ENCODE measurements at regions not wholly inside any gene's neighbourhood (a gene's known extent, or its start where the extent isn't known, plus 50 kb on each side); places are given as distances from the start of the nearest gene placed in this dataset.

DNA sequence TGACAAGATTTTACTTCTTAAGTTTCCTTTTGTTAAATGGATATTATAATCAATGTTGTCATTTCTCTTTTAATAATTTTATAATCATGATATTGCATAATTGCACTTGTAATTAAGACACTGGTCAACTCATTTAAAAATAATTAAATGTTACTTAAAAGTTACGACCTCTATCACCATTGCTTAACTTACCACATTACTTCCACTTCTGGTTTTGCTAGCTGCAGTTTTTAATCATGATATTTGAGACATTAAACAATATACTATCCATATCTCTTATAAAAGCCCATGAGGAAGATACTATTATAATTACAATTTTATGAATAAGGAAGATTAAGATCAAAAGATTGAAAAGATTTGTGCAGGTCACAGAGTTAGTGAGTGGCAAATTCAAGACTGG lies 502.0 kb downstream of the RNF144A start:
- no peak for TF ChIP-seq CTCF (IDR thresholded peaks at IDR 0.05)
- Histone ChIP-seq H3K4me1 (ENCODE audit: control insufficient read depth in 1 of 2, insufficient read depth in 1 of 2, low read depth in 1 of 2, low read length in 1 of 2) (peaks cover 12 to 20% of the 10 kb centered on the region in 2 experiments), H3K4me3 (ENCODE audit: low read depth in 1 of 2, low read length in 1 of 2) (no peak overlapping the region), H3K9me3 (no peaks in the 10 kb centered on the region), H3K27ac (no peak overlapping the region), H3K36me3 (no peaks in the 10 kb centered on the region), H3K27me3 (peaks cover 20% of the 10 kb centered on the region)

GRCh38 chr2:7419814-7420311 lies 502.7 kb downstream of the RNF144A start:
- H3K27me3 ChIP-seq = peaks cover 26% of the 10 kb centered on the region
- H3K36me3 ChIP-seq = no peaks in the 10 kb centered on the region
- no peaks in the 10 kb centered on the region for H3K9me3 ChIP-seq
- no peak overlapping the region for H3K4me3 ChIP-seq (ENCODE audit: low read depth in 1 of 2, low read length in 1 of 2)
- no peak overlapping the region for H3K27ac ChIP-seq
- TF ChIP-seq CTCF (IDR thresholded peaks at IDR 0.05) = no peak
- H3K4me1 ChIP-seq (ENCODE audit: control insufficient read depth in 1 of 2, insufficient read depth in 1 of 2, low read depth in 1 of 2, low read length in 1 of 2) = peaks cover 12 to 20% of the 10 kb centered on the region in 2 experiments

- H3K9me3 ChIP-seq = no peaks in the 10 kb centered on the region
- H3K4me3 ChIP-seq (ENCODE audit: low read depth in 1 of 2, low read length in 1 of 2) = no peak overlapping the region
- peaks cover 12 to 20% of the 10 kb centered on the region in 2 experiments for H3K4me1 ChIP-seq (ENCODE audit: control insufficient read depth in 1 of 2, insufficient read depth in 1 of 2, low read depth in 1 of 2, low read length in 1 of 2)
- peaks cover 29% of the 10 kb centered on the region for H3K27me3 ChIP-seq
- no peak for TF ChIP-seq CTCF (IDR thresholded peaks at IDR 0.05)
- no peak overlapping the region for H3K27ac ChIP-seq
- no peaks in the 10 kb centered on the region for H3K36me3 ChIP-seq
Observed at GRCh38 chr2:7420530-7420929, 503.3 kb downstream of the RNF144A start.

GRCh38 chr2:7424481-7424880 lies 507.3 kb downstream of the RNF144A start:
- Histone ChIP-seq H3K4me1 (ENCODE audit: control insufficient read depth in 1 of 2, insufficient read depth in 1 of 2, low read depth in 1 of 2, low read length in 1 of 2) (peaks cover 28 to 32% of the 10 kb centered on the region in 2 experiments), H3K36me3 (no peaks in the 10 kb centered on the region), H3K27me3 (peaks cover 42% of the 10 kb centered on the region), H3K9me3 (no peaks in the 10 kb centered on the region), H3K27ac (no peak overlapping the region), H3K4me3 (ENCODE audit: low read depth in 1 of 2, low read length in 1 of 2) (no peak overlapping the region)
- no peak for TF ChIP-seq CTCF (IDR thresholded peaks at IDR 0.05)

DNA sequence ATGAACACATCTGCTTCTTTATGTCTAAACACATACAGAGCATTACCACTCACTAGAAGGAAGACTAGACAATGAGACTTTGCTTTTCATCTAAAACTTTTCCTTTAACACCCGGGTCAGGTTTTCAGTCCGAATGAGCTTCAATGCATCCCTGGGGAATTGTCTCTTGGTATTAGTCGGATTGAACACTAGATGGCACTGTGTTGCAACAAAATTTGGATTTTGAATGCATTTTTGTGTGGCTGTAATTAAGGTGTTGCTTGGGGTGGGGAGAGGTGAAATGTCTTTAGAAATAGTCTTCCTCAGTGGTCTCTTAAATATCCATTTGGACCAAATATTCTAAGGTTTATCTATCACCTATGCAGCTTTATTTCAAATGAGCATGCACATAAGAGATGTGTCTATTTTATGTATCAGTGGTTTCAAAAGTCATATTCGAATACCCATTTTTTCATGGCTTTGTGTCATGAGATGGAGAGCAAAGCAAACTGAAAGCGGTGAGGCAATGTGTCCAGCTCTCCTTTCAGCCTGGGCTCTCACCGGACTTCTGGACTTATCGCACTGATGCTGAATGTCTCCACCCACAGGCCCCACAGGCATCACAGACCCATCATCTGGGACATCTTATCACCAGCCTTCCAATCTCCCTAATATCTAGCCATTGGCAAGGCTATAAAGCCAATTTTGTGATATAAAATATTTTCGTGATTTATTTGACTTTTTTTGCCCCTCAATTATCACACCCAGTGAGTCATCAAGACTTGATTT lies 510.3 kb downstream of the RNF144A start:
- Histone ChIP-seq H3K4me1 (ENCODE audit: control insufficient read depth in 1 of 2, insufficient read depth in 1 of 2, low read depth in 1 of 2, low read length in 1 of 2) (peaks cover 50 to 55% of the 10 kb centered on the region in 2 experiments), H3K27ac (peak overlapping the region; percentile 81), H3K36me3 (no peaks in the 10 kb centered on the region), H3K4me3 (ENCODE audit: low read depth in 1 of 2, low read length in 1 of 2) (no peak overlapping the region), H3K27me3 (peaks cover 33% of the 10 kb centered on the region), H3K9me3 (no peaks in the 10 kb centered on the region)
- peak; percentile 66 for TF ChIP-seq CTCF (IDR thresholded peaks at IDR 0.05)
